Colonic mucosa (tissue), 4 donors: ENCODE measurements at regions not wholly inside any gene's neighbourhood (a gene's known extent, or its start where the extent isn't known, plus 50 kb on each side); places are given as distances from the start of the nearest gene placed in this dataset.
A peak's percentile ranks its signal among the peaks of the same experiment; 100 is the strongest.

ENCODE experiments used
- DNase-seq: peaks from one replicate; pipeline ENCODE4 v3.0.0-alpha.2; 2020
- H3K27ac ChIP-seq: fragments of 200-600 bp; one replicate; pipeline ENCODE4 v1.8.0; 2021
- H3K27me3 ChIP-seq: fragments of 200-600 bp; one replicate; pipeline ENCODE4 v1.8.0; 2021
- H3K36me3 ChIP-seq: fragments of 200-600 bp; one replicate; pipeline ENCODE4 v1.8.0; 2021
- H3K4me1 ChIP-seq: fragments of 200-600 bp; one replicate; pipeline ENCODE4 v1.8.0; 2021; ENCODE audit warnings: mild to moderate bottlenecking
- H3K4me3 ChIP-seq: fragments of 200-600 bp; one replicate; pipeline ENCODE4 v1.8.0; 2021
- H3K9ac ChIP-seq, 2 donors: one replicate each; pipeline ENCODE4 v1.7.0; 2013; ENCODE audit warnings: control low read depth in 2 of 2, low read depth in 2 of 2, low read length in 2 of 2
- H3K9me3 ChIP-seq: fragments of 200-600 bp; one replicate; pipeline ENCODE4 v1.8.0; 2021
- intact Hi-C: fragments of 100-400 bp; cut with DNase I; formaldehyde crosslinking; loops from one replicate; pipeline ENCODE4 v1.14.1; 2022
- TF ChIP-seq, protein P1 (sequence below): fragments of 200-600 bp; IDR thresholded peaks from one replicate; pipeline ENCODE4 v1.8.0; 2022; ENCODE audit warnings: antibody characterized with exemption, mild to moderate bottlenecking
- donor health status: healthy.
- donor health status: DM: no; HTN: no; CAD: no.
- donor health status: DM: no; HTN: no; CAD: no.

DNA sequence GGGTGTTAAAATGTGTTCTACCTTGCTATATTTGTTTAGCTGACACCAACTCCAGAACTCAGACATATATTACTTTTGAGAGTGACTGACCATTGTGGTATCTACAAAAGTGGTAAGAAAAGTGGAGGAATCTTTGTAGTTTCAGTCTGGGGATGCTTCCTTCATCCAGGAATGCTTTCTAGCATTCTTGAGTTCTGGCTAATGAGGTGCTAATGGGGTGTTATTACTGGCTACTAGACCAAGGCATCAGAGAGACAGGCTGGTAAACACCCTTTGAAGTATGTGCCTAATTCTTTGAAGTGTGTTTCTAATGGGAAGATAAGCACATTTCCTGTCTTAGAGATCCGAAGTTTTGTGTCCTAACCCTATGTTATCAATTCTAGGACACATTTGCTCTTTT is 310.4 kb downstream of the SPRY1 start:
- H3K27me3 ChIP-seq: no peaks in the 10 kb centered on the region
- no peaks in the 10 kb centered on the region for H3K9me3 ChIP-seq
- H3K36me3 ChIP-seq: no peaks in the 10 kb centered on the region
- intact Hi-C loops: no loop called here
- no peak overlapping the region for H3K9ac ChIP-seq
- TF ChIP-seq, protein P1, sequence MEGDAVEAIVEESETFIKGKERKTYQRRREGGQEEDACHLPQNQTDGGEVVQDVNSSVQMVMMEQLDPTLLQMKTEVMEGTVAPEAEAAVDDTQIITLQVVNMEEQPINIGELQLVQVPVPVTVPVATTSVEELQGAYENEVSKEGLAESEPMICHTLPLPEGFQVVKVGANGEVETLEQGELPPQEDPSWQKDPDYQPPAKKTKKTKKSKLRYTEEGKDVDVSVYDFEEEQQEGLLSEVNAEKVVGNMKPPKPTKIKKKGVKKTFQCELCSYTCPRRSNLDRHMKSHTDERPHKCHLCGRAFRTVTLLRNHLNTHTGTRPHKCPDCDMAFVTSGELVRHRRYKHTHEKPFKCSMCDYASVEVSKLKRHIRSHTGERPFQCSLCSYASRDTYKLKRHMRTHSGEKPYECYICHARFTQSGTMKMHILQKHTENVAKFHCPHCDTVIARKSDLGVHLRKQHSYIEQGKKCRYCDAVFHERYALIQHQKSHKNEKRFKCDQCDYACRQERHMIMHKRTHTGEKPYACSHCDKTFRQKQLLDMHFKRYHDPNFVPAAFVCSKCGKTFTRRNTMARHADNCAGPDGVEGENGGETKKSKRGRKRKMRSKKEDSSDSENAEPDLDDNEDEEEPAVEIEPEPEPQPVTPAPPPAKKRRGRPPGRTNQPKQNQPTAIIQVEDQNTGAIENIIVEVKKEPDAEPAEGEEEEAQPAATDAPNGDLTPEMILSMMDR: no peak
- no peak overlapping the region for H3K27ac ChIP-seq
- H3K4me3 ChIP-seq: no peak overlapping the region
- DNase-seq: no peak
- no peaks in the 10 kb centered on the region for H3K4me1 ChIP-seq

DNA sequence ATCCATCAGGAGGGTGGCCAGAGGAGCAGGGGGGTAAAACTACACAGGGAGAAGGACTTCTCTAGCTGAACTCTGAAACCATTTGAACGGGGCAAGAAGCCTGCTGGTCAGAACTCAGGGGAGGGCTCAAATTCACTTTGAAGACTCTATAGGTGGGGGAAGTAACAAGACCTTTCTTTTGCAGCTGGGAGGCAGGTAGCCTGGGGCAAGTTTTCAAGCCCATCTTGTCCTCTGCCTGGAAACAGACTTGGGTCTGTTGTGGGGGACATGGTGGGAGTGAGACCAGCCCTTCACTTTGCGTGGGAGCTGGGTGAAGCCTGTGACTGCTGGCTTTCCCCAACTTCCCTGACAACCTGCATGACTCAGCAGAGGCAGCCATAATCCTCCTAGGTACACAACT is 312.3 kb downstream of the SPRY1 start:
- intact Hi-C loops: no loop called here
- TF ChIP-seq, protein P1: no peak

DNA sequence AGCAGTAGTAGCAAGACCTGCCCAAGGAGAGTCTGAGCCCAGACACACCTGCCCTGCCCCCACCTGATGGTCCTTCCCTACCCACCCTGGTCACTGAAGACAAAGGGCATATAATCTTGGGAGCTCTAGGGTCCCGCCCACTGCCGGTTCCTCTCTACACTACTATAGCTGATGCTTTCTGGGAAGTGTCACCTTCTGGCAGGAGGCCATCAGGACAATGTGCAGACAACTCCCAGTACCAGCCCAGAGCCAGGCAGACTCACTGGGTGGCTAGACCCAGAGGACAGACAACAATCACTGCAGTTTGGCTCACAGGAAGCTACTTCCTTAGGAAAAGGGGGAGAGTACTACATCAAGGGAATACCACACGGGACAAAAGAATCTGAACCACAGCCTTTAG is 312.7 kb downstream of the SPRY1 start:
- Histone ChIP-seq H3K36me3 (no peaks in the 10 kb centered on the region), H3K4me3 (no peak overlapping the region), H3K27me3 (no peaks in the 10 kb centered on the region), H3K4me1 (no peaks in the 10 kb centered on the region), H3K9me3 (no peaks in the 10 kb centered on the region), H3K9ac (no peak overlapping the region), H3K27ac (no peak overlapping the region)
- TF ChIP-seq, protein P1: no peak
- intact Hi-C loops: no loop called here
- peak; percentile 20 for DNase-seq

More for the DNA sequence above, 312.3 kb downstream of the SPRY1 start:
- no peak overlapping the region for H3K4me3 ChIP-seq
- no peak overlapping the region for H3K9ac ChIP-seq
- DNase-seq: no peak
- H3K27me3 ChIP-seq: no peaks in the 10 kb centered on the region
- no peaks in the 10 kb centered on the region for H3K36me3 ChIP-seq
- no peaks in the 10 kb centered on the region for H3K9me3 ChIP-seq
- H3K27ac ChIP-seq: no peak overlapping the region
- no peaks in the 10 kb centered on the region for H3K4me1 ChIP-seq

DNA sequence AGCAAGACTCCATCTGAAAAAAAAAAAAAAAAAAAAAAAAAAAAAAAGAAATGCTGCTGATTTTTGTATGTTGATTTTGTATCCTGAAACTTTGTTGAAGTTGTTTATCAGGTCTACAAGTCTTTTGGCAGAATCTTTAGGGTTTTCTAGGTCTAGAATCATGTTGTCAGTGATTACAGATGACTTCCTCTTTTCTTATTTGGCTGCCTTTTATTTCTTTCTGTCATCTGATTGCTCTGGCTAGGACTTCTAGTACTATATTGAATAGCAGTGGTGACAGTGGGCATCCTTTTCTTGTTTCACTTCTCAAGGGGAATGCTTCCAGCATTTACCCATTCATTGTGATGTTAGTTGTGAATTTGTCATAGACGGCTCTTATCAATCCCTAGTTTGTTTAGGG is 334.4 kb downstream of the SPRY1 start:
- intact Hi-C loops: no loop called here
- no peak overlapping the region for H3K4me3 ChIP-seq
- TF ChIP-seq, protein P1: no peak
- H3K27me3 ChIP-seq: no peaks in the 10 kb centered on the region
- no peaks in the 10 kb centered on the region for H3K36me3 ChIP-seq
- H3K9ac ChIP-seq: no peak overlapping the region
- no peaks in the 10 kb centered on the region for H3K9me3 ChIP-seq
- no peak for DNase-seq
- H3K27ac ChIP-seq: no peak overlapping the region
- no peaks in the 10 kb centered on the region for H3K4me1 ChIP-seq

DNA sequence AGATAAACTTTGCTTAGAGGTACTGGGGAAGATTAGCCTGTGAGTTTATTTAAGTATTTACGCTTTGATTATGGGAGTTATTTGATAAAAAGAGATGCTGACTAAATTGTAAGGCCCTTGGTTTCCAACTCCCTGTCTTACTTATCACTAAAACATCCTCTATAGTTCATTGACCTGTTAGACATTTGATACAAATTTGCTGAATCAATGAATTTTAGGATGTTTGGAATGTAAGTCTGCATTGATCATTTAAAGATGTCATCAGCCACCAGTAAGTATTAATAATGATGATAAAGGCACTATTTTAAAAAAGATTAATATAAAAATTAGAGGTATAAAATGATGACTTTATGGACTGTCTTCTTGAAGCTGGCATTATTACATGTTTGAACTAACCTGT is 340.6 kb downstream of the SPRY1 start:
- no peak overlapping the region for H3K9ac ChIP-seq
- H3K4me1 ChIP-seq: no peaks in the 10 kb centered on the region
- no peak for DNase-seq
- no peaks in the 10 kb centered on the region for H3K9me3 ChIP-seq
- no peak overlapping the region for H3K4me3 ChIP-seq
- H3K27ac ChIP-seq: no peak overlapping the region
- H3K27me3 ChIP-seq: no peaks in the 10 kb centered on the region
- TF ChIP-seq, protein P1: no peak
- H3K36me3 ChIP-seq: no peaks in the 10 kb centered on the region
- intact Hi-C loops: no loop called here

DNA sequence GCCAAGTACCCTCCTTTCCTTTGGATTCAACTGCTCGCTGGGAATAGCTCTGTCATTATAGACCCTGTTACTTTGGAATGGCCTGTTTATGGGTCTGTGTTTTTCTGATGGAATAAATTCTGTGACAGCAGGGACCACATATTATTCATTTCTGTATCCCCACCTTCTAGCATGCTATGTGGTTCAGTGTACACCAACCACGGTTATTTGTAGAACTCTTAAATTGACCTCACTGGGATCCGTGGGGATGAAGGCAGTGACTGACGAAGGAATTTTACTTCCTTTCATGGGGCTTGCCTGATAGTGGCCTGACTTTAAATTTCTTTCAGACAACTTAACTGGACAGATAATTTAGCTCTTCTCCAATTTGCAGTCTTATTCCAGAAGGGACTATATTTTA is 343.2 kb downstream of the SPRY1 start:
- H3K27ac ChIP-seq: no peak overlapping the region
- H3K9me3 ChIP-seq: no peaks in the 10 kb centered on the region
- H3K36me3 ChIP-seq: no peaks in the 10 kb centered on the region
- no peak for DNase-seq
- no peaks in the 10 kb centered on the region for H3K4me1 ChIP-seq
- no peaks in the 10 kb centered on the region for H3K27me3 ChIP-seq
- TF ChIP-seq, protein P1: no peak
- intact Hi-C loops: no loop called here
- H3K9ac ChIP-seq: no peak overlapping the region
- H3K4me3 ChIP-seq: no peak overlapping the region
